Endothelial cell of umbilical vein (primary cell): ENCODE measurements at regions not wholly inside any gene's neighbourhood (a gene's known extent, or its start where the extent isn't known, plus 50 kb on each side); places are given as distances from the start of the nearest gene placed in this dataset.

Source experiments
- BruUV-seq: library from RNA; stranded (reverse); fragments of 400-500 nt; replicated peaks from 2 replicates; lab custom pipeline; 2021; lab: Mats Ljungman, UMichigan
- CTCF ChIA-PET: fragments of 300-600, 350-600 bp; sonication (Branson Sonifier 250); formaldehyde crosslinking; loops from one replicate; lab custom pipeline; 2021; ENCODE audit warnings: antibody characterized with exemption, inconsistent platforms; lab: Charles Lee
- POLR2A ChIA-PET: fragments of 300-600, 350-600 bp; sonication (Branson Sonifier 250); formaldehyde crosslinking; loops from one replicate; lab custom pipeline; 2021; ENCODE audit warnings: antibody characterized with exemption, inconsistent platforms; lab: Charles Lee
- DNase-seq: peaks from one replicate; pipeline ENCODE4 v3.0.0-alpha.2; 2011; ENCODE audit warnings: low read depth, low spot score
- FAIRE-seq: peaks from 2 replicates; lab custom pipeline; 2011; peaks lifted over from hg19 to GRCh38; lab: Jason Lieb, UNC
- H2AFZ ChIP-seq: 2 replicates; pipeline ENCODE4 v1.6.0; 2012; ENCODE audit warnings: low read depth, low read length, control low read depth, inconsistent platforms
- H3K27ac ChIP-seq: 2 replicates; pipeline ENCODE4 v1.5.1; 2011; ENCODE audit warnings: low read depth, mild to moderate bottlenecking, control low read depth, low read length, moderate library complexity; ENCODE audit not compliant: insufficient read depth
- H3K27me3 ChIP-seq, 2 experiments: 2 replicates each; pipeline versions ENCODE4 v1.6.0 to v1.6.1; 2011; ENCODE audit warnings: low read length in 2 of 2, mixed read lengths in 1 of 2; ENCODE audit not compliant: control insufficient read depth in 2 of 2, insufficient read depth in 2 of 2
- H3K36me3 ChIP-seq, 2 experiments: 2 replicates in 1 of 2; 3 replicates in 1 of 2; pipeline ENCODE4 v1.5.1; 2011; ENCODE audit warnings: low read length in 2 of 2, mild to moderate bottlenecking in 1 of 2, moderate library complexity in 1 of 2; ENCODE audit not compliant: control insufficient read depth in 2 of 2, insufficient read depth in 2 of 2; ENCODE audit errors: extremely low read depth in 1 of 2
- H3K4me1 ChIP-seq: 3 replicates; pipeline ENCODE4 v1.5.1; 2011; ENCODE audit warnings: mild to moderate bottlenecking, low read length; ENCODE audit not compliant: control insufficient read depth, insufficient read depth; ENCODE audit errors: extremely low read depth
- H3K4me2 ChIP-seq: 2 replicates; pipeline ENCODE4 v1.6.1; 2011; ENCODE audit warnings: low read length, control low read depth, mixed read lengths; ENCODE audit not compliant: insufficient read depth
- H3K4me3 ChIP-seq, 3 experiments: fragments of 200-600 bp in 1 of 3; sonication (generic), shearing (Covaris generic) in 1 of 3; replicated peaks in 1 of 3; 2 replicates each; pipeline ENCODE4 v1.5.1; 2011 to 2016; ENCODE audit warnings: control low read depth in 3 of 3, low read length in 3 of 3, mild to moderate bottlenecking in 2 of 3, inconsistent platforms in 1 of 3, low read depth in 1 of 3, moderate library complexity in 1 of 3; ENCODE audit not compliant: insufficient read depth in 1 of 3
- H3K79me2 ChIP-seq: 2 replicates; pipeline ENCODE4 v1.6.0; 2012; ENCODE audit warnings: low read length, inconsistent platforms; ENCODE audit not compliant: control insufficient read depth, insufficient read depth
- H3K9ac ChIP-seq: replicated peaks from 2 replicates; pipeline ENCODE3; 2011; ENCODE audit warnings: low read length, control low read depth; ENCODE audit not compliant: insufficient read depth; ENCODE audit errors: extremely low read depth
- H3K9me1 ChIP-seq: replicated peaks from 3 replicates; pipeline ENCODE4 v1.6.0; 2011; ENCODE audit warnings: mild to moderate bottlenecking, low read length; ENCODE audit not compliant: control insufficient read depth, insufficient read depth; ENCODE audit errors: extremely low read depth
- H3K9me3 ChIP-seq: replicated peaks from 2 replicates; pipeline ENCODE4 v1.5.1; 2012; ENCODE audit warnings: low read length, inconsistent platforms; ENCODE audit not compliant: control insufficient read depth, insufficient read depth
- H4K20me1 ChIP-seq: replicated peaks from 2 replicates; pipeline ENCODE3; 2011; ENCODE audit warnings: mild to moderate bottlenecking, low read length; ENCODE audit not compliant: control insufficient read depth, insufficient read depth; ENCODE audit errors: extremely low read depth
- EZH2 ChIP-seq: IDR thresholded peaks from 2 replicates; pipeline ENCODE4 v1.6.1; 2012; ENCODE audit warnings: borderline replicate concordance, low read depth, mild to moderate bottlenecking, moderate library complexity, low read length, inconsistent platforms; ENCODE audit not compliant: severe bottlenecking
- FOS ChIP-seq: IDR thresholded peaks from 2 replicates; pipeline ENCODE4 v1.6.1; 2011; ENCODE audit warnings: mild to moderate bottlenecking, low read length, moderate library complexity, borderline replicate concordance; ENCODE audit not compliant: insufficient read depth
- GATA2 ChIP-seq: IDR thresholded peaks from 2 replicates; pipeline ENCODE4 v1.7.0; 2011; ENCODE audit warnings: low read depth, mild to moderate bottlenecking, moderate library complexity, mixed read lengths, low read length; ENCODE audit not compliant: insufficient read length, insufficient read depth
- JUN ChIP-seq: IDR thresholded peaks from 2 replicates; pipeline ENCODE4 v1.6.1; 2011; ENCODE audit warnings: borderline replicate concordance, low read depth; ENCODE audit not compliant: insufficient read length, insufficient read depth
- MYC ChIP-seq: IDR thresholded peaks from one replicate; pipeline ENCODE4 v1.6.1; 2011; ENCODE audit warnings: mild to moderate bottlenecking, low read depth, low read length
- POLR2A ChIP-seq: IDR thresholded peaks from 2 replicates; pipeline ENCODE4 v1.6.1; 2012; ENCODE audit warnings: low read depth, mild to moderate bottlenecking, control low read depth, low read length
- POLR2AphosphoS5 ChIP-seq: IDR thresholded peaks from 2 replicates; pipeline ENCODE4 v1.6.1; 2012; ENCODE audit warnings: low read depth, mild to moderate bottlenecking, control low read depth, low read length, moderate library complexity; ENCODE audit not compliant: insufficient read depth
- dilution Hi-C: fragments of 300-500 bp; cut with MboI; formaldehyde crosslinking; loops from one replicate; pipeline ENCODE4 v1.15.0; 2019; ENCODE audit warnings: low sequenced_read_pairs; ENCODE audit not compliant: extremely low pct_ligation_motif_present
- intact Hi-C: fragments of 100-400 bp; cut with micrococcal nuclease; formaldehyde crosslinking; loops from one replicate; pipeline ENCODE4 v1.10.0; 2022
- TF ChIP-seq, protein P1 (sequence below), 2 donors: IDR thresholded peaks; 1 replicate in 1 of 2; 2 replicates in 1 of 2; pipeline ENCODE4 v1.5.1; 2011; ENCODE audit warnings: low read length in 2 of 2, mild to moderate bottlenecking in 2 of 2, moderate library complexity in 2 of 2, control low read depth in 1 of 2, inconsistent platforms in 1 of 2, low read depth in 1 of 2; ENCODE audit not compliant: insufficient read depth in 1 of 2; ENCODE audit errors: extremely low read depth in 1 of 2
- TF ChIP-seq, protein P2 (sequence below): IDR thresholded peaks from 2 replicates; pipeline ENCODE4 v1.6.1; 2011; ENCODE audit not compliant: insufficient read depth, insufficient read length

DNA sequence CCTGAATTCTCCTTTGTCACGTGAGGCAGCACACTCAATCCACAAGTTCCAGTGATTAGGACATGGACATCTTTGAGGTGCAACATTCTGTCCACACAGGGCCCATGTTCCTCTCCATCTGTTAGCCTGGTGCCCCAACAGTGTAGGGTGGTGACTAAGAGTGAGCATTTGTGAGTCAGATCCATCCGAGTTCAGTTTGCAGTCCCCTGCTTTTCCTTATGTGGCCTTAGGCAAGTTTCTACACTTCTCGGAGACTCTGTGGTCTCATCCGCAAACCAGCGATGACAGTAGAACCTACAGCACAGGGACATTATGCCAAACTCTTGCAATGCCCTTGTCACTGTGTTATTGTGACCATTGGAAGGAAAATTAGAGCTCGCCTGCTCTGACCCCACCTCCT lies 178.7 kb upstream of the CDH4 start:
- Histone ChIP-seq H3K79me2 (no peaks in the 10 kb centered on the region), H3K4me3 (no peak overlapping the region), H3K27ac (no peak overlapping the region), H3K9me1 (no peaks in the 10 kb centered on the region), H3K4me1 (no peaks in the 10 kb centered on the region), H3K36me3 (no peaks in the 10 kb centered on the region), H2AFZ (no peak overlapping the region), H3K27me3 (no peaks in the 10 kb centered on the region), H3K9ac (no peak overlapping the region), H4K20me1 (no peaks in the 10 kb centered on the region), H3K9me3 (peaks cover 7% of the 10 kb centered on the region), H3K4me2 (no peak overlapping the region)
- intact Hi-C loops = no loop called here
- CTCF ChIA-PET = no interaction called here
- no peak for DNase-seq
- POLR2A ChIA-PET = no interaction called here
- TF ChIP-seq FOS (no peak), POLR2A (no peak), EZH2 (no peak), MYC (no peak), JUN (no peak), POLR2AphosphoS5 (no peak), GATA2 (no peak)
- TF ChIP-seq, protein P1, sequence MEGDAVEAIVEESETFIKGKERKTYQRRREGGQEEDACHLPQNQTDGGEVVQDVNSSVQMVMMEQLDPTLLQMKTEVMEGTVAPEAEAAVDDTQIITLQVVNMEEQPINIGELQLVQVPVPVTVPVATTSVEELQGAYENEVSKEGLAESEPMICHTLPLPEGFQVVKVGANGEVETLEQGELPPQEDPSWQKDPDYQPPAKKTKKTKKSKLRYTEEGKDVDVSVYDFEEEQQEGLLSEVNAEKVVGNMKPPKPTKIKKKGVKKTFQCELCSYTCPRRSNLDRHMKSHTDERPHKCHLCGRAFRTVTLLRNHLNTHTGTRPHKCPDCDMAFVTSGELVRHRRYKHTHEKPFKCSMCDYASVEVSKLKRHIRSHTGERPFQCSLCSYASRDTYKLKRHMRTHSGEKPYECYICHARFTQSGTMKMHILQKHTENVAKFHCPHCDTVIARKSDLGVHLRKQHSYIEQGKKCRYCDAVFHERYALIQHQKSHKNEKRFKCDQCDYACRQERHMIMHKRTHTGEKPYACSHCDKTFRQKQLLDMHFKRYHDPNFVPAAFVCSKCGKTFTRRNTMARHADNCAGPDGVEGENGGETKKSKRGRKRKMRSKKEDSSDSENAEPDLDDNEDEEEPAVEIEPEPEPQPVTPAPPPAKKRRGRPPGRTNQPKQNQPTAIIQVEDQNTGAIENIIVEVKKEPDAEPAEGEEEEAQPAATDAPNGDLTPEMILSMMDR (IDR thresholded peaks at IDR 0.05; ENCODE audit: extremely low read depth in 1 of 2, insufficient read depth in 1 of 2, low read depth in 1 of 2, low read length in 2 of 2) = no peak
- TF ChIP-seq, protein P2, sequence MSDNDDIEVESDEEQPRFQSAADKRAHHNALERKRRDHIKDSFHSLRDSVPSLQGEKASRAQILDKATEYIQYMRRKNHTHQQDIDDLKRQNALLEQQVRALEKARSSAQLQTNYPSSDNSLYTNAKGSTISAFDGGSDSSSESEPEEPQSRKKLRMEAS = no peak
- FAIRE-seq = no peak
- BruUV-seq = no TSS peak
- dilution Hi-C loops = no loop called here
